Kidney tubule cell (primary cell): ENCODE measurements at regions not wholly inside any gene's neighbourhood (a gene's known extent, or its start where the extent isn't known, plus 50 kb on each side); places are given as distances from the start of the nearest gene placed in this dataset.
"Not testable (repeated sequence)": the region's sequence is repeated elsewhere in the genome, so short reads cannot be mapped to it uniquely, and the experiment has no call there.

Source experiments
- DNase-seq: peaks from one replicate; pipeline ENCODE4 v3.0.0-alpha.2; 2018; ENCODE audit warnings: low spot score

GRCh38 chr6:87763901-87764300 lies 61.9 kb upstream of the AKIRIN2 start:
- DNase-seq: no peak

GRCh38 chr6:87763276-87763675 lies 61.2 kb upstream of the AKIRIN2 start:
- no peak for DNase-seq

- no peak for DNase-seq
Observed at GRCh38 chr6:87762116-87762515, 60.1 kb upstream of the AKIRIN2 start.

- DNase-seq: no peak
Observed at GRCh38 chr6:87757792-87758191, 55.8 kb upstream of the AKIRIN2 start.

GRCh38 chr6:87756858-87757257 lies 54.8 kb upstream of the AKIRIN2 start:
- peak; percentile 71 for DNase-seq

- peak; percentile 36 for DNase-seq
Observed at GRCh38 chr6:87755708-87756671, 54.0 kb upstream of the AKIRIN2 start.

- no peak for DNase-seq
Observed at GRCh38 chr6:87754828-87755227, 52.8 kb upstream of the AKIRIN2 start.

GRCh38 chr6:87753131-87753685 lies 51.2 kb upstream of the AKIRIN2 start:
- DNase-seq: no peak

GRCh38 chr6:87752503-87752902 lies 50.5 kb upstream of the AKIRIN2 start:
- not testable (repeated sequence) for DNase-seq
